GM18519 (cell line): ENCODE measurements at regions not wholly inside any gene's neighbourhood (a gene's known extent, or its start where the extent isn't known, plus 50 kb on each side); places are given as distances from the start of the nearest gene placed in this dataset.

ENCODE experiments used
- ATAC-seq: cut with Tn5 transposase; IDR thresholded peaks from one replicate; pipeline ENCODE4 v1.9.1; 2021; ENCODE audit warnings: mild to moderate bottlenecking, moderate library complexity; ENCODE audit not compliant: unreplicated experiment, low FRiP score

GRCh38 chr4:168021666-168022065 is 70.7 kb upstream of the ANXA10 start:
- ATAC-seq: no peak

DNA sequence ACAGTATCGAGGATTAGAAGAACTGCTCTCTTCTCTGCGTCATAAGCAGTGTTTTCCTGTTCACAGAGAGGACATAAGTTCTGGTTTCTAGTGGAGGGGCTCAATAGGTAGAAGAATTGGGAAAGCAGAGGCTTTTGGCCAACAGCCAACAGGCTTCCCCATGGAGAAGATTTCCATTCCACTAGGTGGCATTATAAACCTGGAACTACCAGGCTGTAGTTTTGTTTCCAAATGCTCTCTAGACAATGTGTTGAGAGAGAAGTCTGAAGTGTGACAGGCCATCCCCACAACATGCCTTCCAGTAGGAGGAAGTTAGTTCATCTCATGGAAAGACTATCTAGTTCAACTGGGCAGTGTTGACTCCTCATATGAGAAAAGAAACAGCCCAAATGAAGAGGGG is 63.8 kb upstream of the ANXA10 start:
- no peak for ATAC-seq

DNA sequence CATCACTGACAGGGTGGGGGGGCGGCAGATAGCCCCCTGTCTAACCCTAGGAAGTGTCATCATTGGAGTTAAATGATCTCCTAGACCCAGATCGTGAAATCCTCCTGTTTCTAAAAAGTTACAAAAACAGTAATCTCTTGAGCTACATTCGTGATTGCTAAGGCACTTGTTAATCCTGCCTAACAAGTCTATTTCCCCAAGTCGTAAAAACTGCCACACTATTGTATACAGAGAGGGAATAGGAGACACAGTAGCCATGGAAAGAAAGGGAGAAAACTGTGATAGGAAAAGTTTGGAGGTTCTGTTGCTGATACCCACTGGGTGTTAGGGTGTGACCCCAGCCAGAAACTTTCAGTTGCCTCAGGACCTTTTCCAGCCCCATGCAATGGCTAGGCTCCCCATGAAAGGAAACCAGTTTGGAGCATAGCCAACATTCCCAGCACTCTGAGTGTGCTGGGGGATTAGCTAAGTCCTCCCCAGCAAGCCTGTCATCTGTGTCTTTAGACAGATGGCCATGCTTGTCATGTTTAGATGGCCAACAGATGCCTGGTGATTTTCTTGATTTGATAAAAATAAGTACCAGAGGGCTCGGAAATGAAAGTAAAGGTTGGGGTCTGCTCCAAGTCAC is 63.3 kb upstream of the ANXA10 start:
- ATAC-seq: no peak

DNA sequence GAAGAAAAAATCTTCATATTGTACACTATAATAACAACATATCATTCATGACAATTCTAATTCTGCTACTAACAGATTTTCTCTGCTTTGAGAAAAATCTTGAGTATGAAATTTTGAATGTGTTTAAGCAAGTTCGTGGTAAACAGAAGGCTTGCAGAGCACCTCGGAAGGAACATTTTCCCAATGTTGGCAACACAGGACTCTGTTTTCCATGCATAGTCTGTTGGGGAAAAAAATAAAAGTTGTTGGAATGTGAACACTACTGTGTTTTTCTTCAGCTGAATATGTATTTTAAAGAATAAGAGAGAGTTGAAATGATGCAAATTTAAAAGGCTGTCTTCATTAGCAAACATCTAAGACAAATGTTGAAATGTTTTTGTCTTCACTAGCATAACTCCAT is 54.7 kb upstream of the ANXA10 start:
- ATAC-seq: no peak

- no peak for ATAC-seq
These were observed 52.7 kb upstream of the ANXA10 start for GRCh38 chr4:168039593-168039992.
